H54 (cell line): ENCODE measurements at regions not wholly inside any gene's neighbourhood (a gene's known extent, or its start where the extent isn't known, plus 50 kb on each side); places are given as distances from the start of the nearest gene placed in this dataset.
A peak's percentile ranks its signal among the peaks of the same experiment; 100 is the strongest.

Experiments used
- DNase-seq: peaks from one replicate; pipeline ENCODE4 v3.0.0; 2011; ENCODE audit warnings: low spot score, mixed read lengths; ENCODE audit not compliant: insufficient read length
- FAIRE-seq: peaks from 3 replicates; lab custom pipeline; 2011; peaks lifted over from hg19 to GRCh38; lab: Jason Lieb, UNC
- POLR2A ChIP-seq: IDR thresholded peaks from 2 replicates; pipeline ENCODE4 v1.6.1; 2011; ENCODE audit warnings: low read depth, mild to moderate bottlenecking, low read length

- peak; percentile 41 for FAIRE-seq
- no peak for TF ChIP-seq POLR2A
- DNase-seq: no peak
Observed at GRCh38 chr7:115086146-115086841, 164.4 kb downstream of the MDFIC start.

- DNase-seq (no peak), FAIRE-seq (no peak)
- TF ChIP-seq POLR2A: no peak
Observed at GRCh38 chr7:115085421-115085820, 163.5 kb downstream of the MDFIC start.

- no peak for TF ChIP-seq POLR2A
- no peak for DNase-seq
- no peak for FAIRE-seq
Observed at GRCh38 chr7:115083935-115084334, 162.0 kb downstream of the MDFIC start.

GRCh38 chr7:115081772-115082171 lies 159.9 kb downstream of the MDFIC start:
- TF ChIP-seq POLR2A: no peak
- FAIRE-seq (no peak), DNase-seq (no peak)

- TF ChIP-seq POLR2A: no peak
- DNase-seq (no peak), FAIRE-seq (no peak)
Observed at GRCh38 chr7:115078851-115079250, 157.0 kb downstream of the MDFIC start.

GRCh38 chr7:115078386-115078785 lies 156.5 kb downstream of the MDFIC start:
- FAIRE-seq (no peak), DNase-seq (no peak)
- no peak for TF ChIP-seq POLR2A

GRCh38 chr7:115070311-115070710 lies 148.4 kb downstream of the MDFIC start:
- TF ChIP-seq POLR2A: no peak
- no peak for DNase-seq
- FAIRE-seq: no peak
